ENCODE measurements at regions not wholly inside any gene's neighbourhood (a gene's known extent, or its start where the extent isn't known, plus 50 kb on each side); places are given as distances from the start of the nearest gene placed in this dataset.

DNA sequence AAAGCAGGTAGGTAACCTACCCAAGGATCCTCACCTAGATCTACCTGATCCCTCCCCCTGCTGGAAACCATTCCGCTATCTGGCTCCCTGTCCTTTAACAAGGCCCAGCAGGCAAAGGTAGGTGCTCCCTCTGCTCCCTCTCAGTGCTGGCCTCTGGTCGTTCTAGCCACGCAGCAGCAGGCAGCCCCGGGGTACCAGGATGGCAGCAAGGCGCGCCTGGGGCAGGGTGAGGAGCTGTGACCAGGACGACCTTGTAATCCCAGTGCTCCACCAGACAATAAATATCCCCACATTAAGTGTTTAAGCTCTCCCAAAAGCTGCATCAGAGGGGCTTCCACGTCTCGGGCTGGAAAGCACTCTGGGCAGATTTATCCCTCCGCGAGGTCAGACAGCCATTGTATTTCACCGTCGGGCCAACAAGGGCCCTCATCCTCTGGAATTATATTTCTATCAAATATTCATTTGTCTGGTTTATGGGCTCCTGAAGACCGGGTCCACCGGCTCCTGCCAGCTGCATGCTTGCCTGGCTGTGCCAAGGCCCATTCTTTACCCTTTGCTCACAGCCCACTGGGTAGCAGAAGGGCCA, 81.3 kb downstream of the CHST1 start:
- H3K9me3 Mint-ChIP-seq, result no peaks in the 10 kb centered on the region
- no peaks in the 10 kb centered on the region for H3K4me1 Mint-ChIP-seq
- DNase-seq (ENCODE audit: low read depth, low spot score), result no peak
- no peaks in the 10 kb centered on the region for H3K36me3 Mint-ChIP-seq (ENCODE audit: low read depth)
- H3K4me3 Mint-ChIP-seq, result no peak overlapping the region
- H3K27me3 Mint-ChIP-seq (ENCODE audit: low read depth), result peaks cover 66% of the 10 kb centered on the region
- no peak overlapping the region for H3K27ac Mint-ChIP-seq (ENCODE audit: unreplicated experiment)
- TF ChIP-seq, protein P1, sequence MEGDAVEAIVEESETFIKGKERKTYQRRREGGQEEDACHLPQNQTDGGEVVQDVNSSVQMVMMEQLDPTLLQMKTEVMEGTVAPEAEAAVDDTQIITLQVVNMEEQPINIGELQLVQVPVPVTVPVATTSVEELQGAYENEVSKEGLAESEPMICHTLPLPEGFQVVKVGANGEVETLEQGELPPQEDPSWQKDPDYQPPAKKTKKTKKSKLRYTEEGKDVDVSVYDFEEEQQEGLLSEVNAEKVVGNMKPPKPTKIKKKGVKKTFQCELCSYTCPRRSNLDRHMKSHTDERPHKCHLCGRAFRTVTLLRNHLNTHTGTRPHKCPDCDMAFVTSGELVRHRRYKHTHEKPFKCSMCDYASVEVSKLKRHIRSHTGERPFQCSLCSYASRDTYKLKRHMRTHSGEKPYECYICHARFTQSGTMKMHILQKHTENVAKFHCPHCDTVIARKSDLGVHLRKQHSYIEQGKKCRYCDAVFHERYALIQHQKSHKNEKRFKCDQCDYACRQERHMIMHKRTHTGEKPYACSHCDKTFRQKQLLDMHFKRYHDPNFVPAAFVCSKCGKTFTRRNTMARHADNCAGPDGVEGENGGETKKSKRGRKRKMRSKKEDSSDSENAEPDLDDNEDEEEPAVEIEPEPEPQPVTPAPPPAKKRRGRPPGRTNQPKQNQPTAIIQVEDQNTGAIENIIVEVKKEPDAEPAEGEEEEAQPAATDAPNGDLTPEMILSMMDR (conservative IDR thresholded peaks at IDR 0.05), result no peak

DNA sequence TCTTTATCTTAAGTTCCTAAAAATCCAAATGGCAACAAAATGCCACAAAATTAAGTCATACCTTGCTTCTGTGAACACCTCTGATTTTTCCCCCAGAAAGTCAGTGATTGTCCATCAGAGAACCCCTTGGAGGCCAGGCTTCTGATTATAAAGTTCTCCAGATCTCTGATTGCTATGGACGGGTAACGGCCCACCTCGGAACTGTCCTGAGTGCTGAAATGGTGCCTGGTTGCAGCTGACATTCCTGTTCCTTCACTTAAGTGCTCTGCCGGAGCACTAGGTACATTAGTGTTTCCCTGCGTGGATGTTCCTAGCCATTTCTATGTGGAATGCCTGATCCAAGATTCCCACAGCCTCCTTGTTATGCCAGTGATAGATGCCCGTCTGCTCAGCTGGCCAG, 85.0 kb downstream of the CHST1 start:
- no peaks in the 10 kb centered on the region for H3K9me3 Mint-ChIP-seq
- TF ChIP-seq, protein P1 (conservative IDR thresholded peaks at IDR 0.05), result no peak
- H3K4me1 Mint-ChIP-seq, result no peaks in the 10 kb centered on the region
- H3K4me3 Mint-ChIP-seq, result no peak overlapping the region
- H3K27me3 Mint-ChIP-seq (ENCODE audit: low read depth), result peaks cover 45% of the 10 kb centered on the region
- peak; percentile 43 for DNase-seq (ENCODE audit: low read depth, low spot score)
- no peaks in the 10 kb centered on the region for H3K36me3 Mint-ChIP-seq (ENCODE audit: low read depth)
- H3K27ac Mint-ChIP-seq (ENCODE audit: unreplicated experiment), result no peak overlapping the region

DNA sequence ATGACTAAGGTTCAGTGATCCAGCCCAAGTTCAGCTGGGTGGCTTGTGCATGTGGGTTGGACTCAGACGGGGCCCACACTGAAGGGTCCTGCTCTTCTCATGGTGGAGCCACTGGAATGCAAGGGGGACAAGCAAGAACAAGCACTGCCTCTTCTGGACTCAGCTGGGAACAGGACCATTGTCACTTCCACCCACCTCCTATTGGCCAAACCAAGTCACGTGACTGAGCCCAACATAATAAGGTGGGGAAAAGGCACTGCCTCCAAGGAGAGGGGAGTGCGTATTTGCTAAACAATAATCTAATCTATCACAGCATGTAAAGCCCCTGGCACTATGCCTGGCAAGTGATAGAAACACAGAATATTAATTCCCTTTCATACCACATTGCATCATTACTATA, 87.1 kb downstream of the CHST1 start:
- Mint-ChIP-seq H3K9me3 (no peaks in the 10 kb centered on the region), H3K36me3 (ENCODE audit: low read depth) (no peaks in the 10 kb centered on the region), H3K4me3 (no peak overlapping the region), H3K4me1 (no peaks in the 10 kb centered on the region), H3K27ac (ENCODE audit: unreplicated experiment) (no peak overlapping the region), H3K27me3 (ENCODE audit: low read depth) (peaks cover 48% of the 10 kb centered on the region)
- no peak for DNase-seq (ENCODE audit: low read depth, low spot score)
- TF ChIP-seq, protein P1 (conservative IDR thresholded peaks at IDR 0.05), result no peak

DNA sequence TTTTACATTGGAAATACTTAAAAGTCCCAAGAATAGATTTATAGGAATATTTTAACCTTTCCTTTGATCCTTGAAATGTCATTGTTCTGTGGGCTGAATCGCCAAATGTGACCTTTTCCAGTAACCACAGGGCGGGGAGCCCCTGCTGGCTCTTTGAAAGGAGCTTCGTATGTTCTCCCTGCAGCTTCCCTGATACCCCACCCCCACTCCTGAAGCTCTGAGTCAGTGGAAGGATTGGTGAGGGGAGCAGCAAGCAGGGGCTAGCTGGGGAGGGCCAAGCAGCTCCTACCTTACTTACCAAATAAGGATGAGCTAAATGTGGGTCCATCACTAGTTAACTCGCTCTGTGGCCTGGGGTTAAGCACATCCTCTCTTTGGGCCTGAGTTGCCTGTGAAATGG, 87.7 kb downstream of the CHST1 start:
- H3K27ac Mint-ChIP-seq (ENCODE audit: unreplicated experiment), result no peak overlapping the region
- no peaks in the 10 kb centered on the region for H3K36me3 Mint-ChIP-seq (ENCODE audit: low read depth)
- no peaks in the 10 kb centered on the region for H3K9me3 Mint-ChIP-seq
- TF ChIP-seq, protein P1 (conservative IDR thresholded peaks at IDR 0.05), result no peak
- H3K27me3 Mint-ChIP-seq (ENCODE audit: low read depth), result peaks cover 45% of the 10 kb centered on the region
- no peak for DNase-seq (ENCODE audit: low read depth, low spot score)
- no peaks in the 10 kb centered on the region for H3K4me1 Mint-ChIP-seq
- H3K4me3 Mint-ChIP-seq, result no peak overlapping the region

DNA sequence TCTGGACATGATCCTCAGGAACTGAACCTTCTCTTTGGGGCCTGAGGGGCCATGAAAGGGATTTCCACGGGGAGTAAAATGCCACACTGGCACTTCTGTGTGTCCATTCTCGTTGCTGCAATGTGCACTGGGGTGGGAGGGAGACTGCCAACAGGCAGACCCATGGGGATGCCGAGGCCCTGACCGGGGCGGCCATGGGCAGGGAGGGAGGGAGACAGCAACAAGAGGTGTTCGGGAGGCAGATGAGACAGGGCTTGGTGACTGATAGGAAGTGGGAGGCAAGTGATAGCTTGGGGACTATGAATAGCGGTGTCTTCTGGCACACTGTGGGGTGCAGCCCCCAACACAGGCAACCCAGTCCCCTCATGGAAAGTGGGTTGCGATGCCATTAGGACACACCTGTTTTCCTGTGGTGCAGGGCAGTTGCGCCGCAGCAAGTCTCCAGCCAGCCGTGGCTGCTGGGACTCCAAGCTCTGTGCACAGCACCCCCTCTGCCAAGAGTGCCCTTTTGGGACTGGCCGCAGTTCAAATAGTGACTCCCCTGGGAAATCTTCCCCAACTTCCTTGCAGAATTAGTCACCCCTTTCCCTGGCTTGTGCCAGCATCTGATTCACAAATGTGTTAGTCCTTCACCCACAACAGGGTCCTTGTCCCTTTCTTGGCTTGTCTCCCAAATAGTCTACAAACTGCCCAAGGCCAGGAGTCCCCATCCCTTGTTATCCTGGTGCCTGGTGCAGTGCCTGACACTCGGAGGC, 88.8 kb downstream of the CHST1 start:
- H3K4me3 Mint-ChIP-seq, result no peak overlapping the region
- TF ChIP-seq, protein P1 (conservative IDR thresholded peaks at IDR 0.05), result no peak
- no peak for DNase-seq (ENCODE audit: low read depth, low spot score)
- H3K27me3 Mint-ChIP-seq (ENCODE audit: low read depth), result peaks cover 42% of the 10 kb centered on the region
- H3K27ac Mint-ChIP-seq (ENCODE audit: unreplicated experiment), result no peak overlapping the region
- no peaks in the 10 kb centered on the region for H3K4me1 Mint-ChIP-seq
- H3K9me3 Mint-ChIP-seq, result no peaks in the 10 kb centered on the region
- no peaks in the 10 kb centered on the region for H3K36me3 Mint-ChIP-seq (ENCODE audit: low read depth)
